ENCODE measurements at regions not wholly inside any gene's neighbourhood (a gene's known extent, or its start where the extent isn't known, plus 50 kb on each side); places are given as distances from the start of the nearest gene placed in this dataset.
A peak's percentile ranks its signal among the peaks of the same experiment; 100 is the strongest.

DNA sequence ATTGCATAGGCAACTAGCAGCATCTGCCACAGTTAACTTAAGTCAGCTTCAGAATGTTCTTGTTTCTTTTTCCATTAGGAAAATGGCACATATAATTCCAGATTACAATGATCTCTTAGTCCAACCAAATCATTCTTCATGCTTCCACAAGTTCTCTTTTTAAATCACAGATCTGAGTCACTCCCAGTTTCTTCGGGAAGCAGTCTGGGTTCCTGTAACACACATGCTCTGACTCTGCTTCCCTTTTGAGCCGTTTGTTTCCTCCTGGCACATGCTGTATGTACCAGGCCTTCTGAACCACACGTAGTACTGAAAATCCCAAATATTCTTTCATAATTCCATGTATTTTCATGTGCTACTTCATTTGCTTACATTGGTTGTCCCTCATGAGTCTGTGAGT lies 388.8 kb upstream of the PDE3A start (continued):
- TF ChIP-seq, protein P1, sequence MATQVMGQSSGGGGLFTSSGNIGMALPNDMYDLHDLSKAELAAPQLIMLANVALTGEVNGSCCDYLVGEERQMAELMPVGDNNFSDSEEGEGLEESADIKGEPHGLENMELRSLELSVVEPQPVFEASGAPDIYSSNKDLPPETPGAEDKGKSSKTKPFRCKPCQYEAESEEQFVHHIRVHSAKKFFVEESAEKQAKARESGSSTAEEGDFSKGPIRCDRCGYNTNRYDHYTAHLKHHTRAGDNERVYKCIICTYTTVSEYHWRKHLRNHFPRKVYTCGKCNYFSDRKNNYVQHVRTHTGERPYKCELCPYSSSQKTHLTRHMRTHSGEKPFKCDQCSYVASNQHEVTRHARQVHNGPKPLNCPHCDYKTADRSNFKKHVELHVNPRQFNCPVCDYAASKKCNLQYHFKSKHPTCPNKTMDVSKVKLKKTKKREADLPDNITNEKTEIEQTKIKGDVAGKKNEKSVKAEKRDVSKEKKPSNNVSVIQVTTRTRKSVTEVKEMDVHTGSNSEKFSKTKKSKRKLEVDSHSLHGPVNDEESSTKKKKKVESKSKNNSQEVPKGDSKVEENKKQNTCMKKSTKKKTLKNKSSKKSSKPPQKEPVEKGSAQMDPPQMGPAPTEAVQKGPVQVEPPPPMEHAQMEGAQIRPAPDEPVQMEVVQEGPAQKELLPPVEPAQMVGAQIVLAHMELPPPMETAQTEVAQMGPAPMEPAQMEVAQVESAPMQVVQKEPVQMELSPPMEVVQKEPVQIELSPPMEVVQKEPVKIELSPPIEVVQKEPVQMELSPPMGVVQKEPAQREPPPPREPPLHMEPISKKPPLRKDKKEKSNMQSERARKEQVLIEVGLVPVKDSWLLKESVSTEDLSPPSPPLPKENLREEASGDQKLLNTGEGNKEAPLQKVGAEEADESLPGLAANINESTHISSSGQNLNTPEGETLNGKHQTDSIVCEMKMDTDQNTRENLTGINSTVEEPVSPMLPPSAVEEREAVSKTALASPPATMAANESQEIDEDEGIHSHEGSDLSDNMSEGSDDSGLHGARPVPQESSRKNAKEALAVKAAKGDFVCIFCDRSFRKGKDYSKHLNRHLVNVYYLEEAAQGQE (IDR thresholded peaks at IDR 0.05): no peak
- TF ChIP-seq SP1 (IDR thresholded peaks at IDR 0.05): no peak
- no peak for TF ChIP-seq TAF1 (conservative IDR thresholded peaks at IDR 0.05)
- TF ChIP-seq HNF4G (IDR thresholded peaks at IDR 0.05): no peak
- no peak for TF ChIP-seq RAD21 (IDR thresholded peaks at IDR 0.05)
- TF ChIP-seq RXRA (IDR thresholded peaks at IDR 0.05): no peak
- TF ChIP-seq, protein P2, sequence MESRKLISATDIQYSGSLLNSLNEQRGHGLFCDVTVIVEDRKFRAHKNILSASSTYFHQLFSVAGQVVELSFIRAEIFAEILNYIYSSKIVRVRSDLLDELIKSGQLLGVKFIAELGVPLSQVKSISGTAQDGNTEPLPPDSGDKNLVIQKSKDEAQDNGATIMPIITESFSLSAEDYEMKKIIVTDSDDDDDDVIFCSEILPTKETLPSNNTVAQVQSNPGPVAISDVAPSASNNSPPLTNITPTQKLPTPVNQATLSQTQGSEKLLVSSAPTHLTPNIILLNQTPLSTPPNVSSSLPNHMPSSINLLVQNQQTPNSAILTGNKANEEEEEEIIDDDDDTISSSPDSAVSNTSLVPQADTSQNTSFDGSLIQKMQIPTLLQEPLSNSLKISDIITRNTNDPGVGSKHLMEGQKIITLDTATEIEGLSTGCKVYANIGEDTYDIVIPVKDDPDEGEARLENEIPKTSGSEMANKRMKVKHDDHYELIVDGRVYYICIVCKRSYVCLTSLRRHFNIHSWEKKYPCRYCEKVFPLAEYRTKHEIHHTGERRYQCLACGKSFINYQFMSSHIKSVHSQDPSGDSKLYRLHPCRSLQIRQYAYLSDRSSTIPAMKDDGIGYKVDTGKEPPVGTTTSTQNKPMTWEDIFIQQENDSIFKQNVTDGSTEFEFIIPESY (IDR thresholded peaks at IDR 0.05): no peak

DNA sequence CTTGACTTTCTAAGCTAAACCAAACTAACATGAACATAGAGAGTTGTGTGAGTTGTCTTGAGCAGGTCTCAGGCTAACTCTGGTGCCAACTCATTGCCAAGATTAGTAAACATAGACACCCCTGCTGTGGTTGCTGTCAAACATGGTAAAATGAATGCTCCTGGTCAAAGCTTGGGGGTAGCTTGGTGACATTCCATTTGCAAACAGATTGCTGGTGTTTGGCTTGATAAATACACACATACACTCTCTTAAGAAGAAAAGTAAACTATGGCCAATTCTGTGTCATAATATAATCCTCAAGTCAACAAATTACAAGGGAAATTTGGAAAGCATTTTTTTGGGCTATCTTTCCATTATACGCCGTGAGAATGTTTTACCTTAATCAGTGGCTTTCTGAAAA lies 386.4 kb upstream of the PDE3A start:
- no peak overlapping the region for H3K4me3 ChIP-seq (ENCODE audit: low read depth in 1 of 3, low read length in 3 of 3)
- no peaks in the 10 kb centered on the region for H3K9me3 ChIP-seq (ENCODE audit: control insufficient read depth in 4 of 4, low read length in 3 of 4)
- no peaks in the 10 kb centered on the region for H3K36me3 ChIP-seq (ENCODE audit: control insufficient read depth in 4 of 4, insufficient read depth in 3 of 4, low read depth in 1 of 4, low read length in 3 of 4)
- H3K4me1 ChIP-seq (ENCODE audit: control insufficient read depth in 4 of 4, insufficient read depth in 4 of 4, low read length in 3 of 4): no peaks in the 10 kb centered on the region
- H3K9ac ChIP-seq (ENCODE audit: low read depth in 1 of 2, low read length in 2 of 2): no peak overlapping the region
- no peak for DNase-seq (ENCODE audit: low spot score)
- WGBS: 94% methylated on average over 2 of the region's 2 CpGs
- TF ChIP-seq, protein P2 (IDR thresholded peaks at IDR 0.05): no peak
- no peak for TF ChIP-seq FOXA1 (IDR thresholded peaks at IDR 0.05)
- no peak for TF ChIP-seq HNF4G (IDR thresholded peaks at IDR 0.05)
- TF ChIP-seq RAD21 (IDR thresholded peaks at IDR 0.05): no peak
- TF ChIP-seq NR2F2 (IDR thresholded peaks at IDR 0.05): no peak
- TF ChIP-seq, protein P3, sequence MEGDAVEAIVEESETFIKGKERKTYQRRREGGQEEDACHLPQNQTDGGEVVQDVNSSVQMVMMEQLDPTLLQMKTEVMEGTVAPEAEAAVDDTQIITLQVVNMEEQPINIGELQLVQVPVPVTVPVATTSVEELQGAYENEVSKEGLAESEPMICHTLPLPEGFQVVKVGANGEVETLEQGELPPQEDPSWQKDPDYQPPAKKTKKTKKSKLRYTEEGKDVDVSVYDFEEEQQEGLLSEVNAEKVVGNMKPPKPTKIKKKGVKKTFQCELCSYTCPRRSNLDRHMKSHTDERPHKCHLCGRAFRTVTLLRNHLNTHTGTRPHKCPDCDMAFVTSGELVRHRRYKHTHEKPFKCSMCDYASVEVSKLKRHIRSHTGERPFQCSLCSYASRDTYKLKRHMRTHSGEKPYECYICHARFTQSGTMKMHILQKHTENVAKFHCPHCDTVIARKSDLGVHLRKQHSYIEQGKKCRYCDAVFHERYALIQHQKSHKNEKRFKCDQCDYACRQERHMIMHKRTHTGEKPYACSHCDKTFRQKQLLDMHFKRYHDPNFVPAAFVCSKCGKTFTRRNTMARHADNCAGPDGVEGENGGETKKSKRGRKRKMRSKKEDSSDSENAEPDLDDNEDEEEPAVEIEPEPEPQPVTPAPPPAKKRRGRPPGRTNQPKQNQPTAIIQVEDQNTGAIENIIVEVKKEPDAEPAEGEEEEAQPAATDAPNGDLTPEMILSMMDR (IDR thresholded peaks at IDR 0.05; ENCODE audit: low read depth, low read length, missing input control): no peak
- TF ChIP-seq JUND (IDR thresholded peaks at IDR 0.05): no peak
- no peaks in the 10 kb centered on the region for H3K27me3 ChIP-seq (ENCODE audit: control insufficient read depth in 4 of 4, insufficient read depth in 4 of 4, low read length in 3 of 4)
- no peak overlapping the region for H3K27ac ChIP-seq (ENCODE audit: low read depth in 1 of 2, low read length in 2 of 2)

DNA sequence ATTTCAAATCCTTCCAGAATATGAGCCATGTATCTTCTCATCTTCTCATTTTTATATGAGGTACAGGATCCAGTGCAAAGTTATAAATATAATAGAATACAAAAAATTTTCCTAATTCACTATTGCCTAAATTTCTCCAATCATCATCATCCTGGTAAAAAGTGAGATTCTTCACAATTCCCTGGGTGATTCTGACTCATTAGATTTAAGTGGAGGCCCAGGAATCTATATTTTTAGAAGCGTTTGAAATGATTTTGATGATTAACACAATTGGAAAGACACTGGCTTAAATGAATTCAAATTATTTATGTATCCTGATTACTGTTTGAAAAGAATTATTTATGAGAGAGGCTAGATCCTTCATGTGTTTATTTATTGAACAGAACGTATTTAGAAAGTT lies 380.3 kb upstream of the PDE3A start:
- peaks cover 3 to 10% (median 9%) of the 10 kb centered on the region in 4 donors for H3K4me1 ChIP-seq (ENCODE audit: control insufficient read depth in 4 of 4, insufficient read depth in 4 of 4, low read length in 3 of 4)
- peak overlapping the region in 1 of 2 donors; percentile 18 for H3K9ac ChIP-seq (ENCODE audit: low read depth in 1 of 2, low read length in 2 of 2)
- H3K9me3 ChIP-seq (ENCODE audit: control insufficient read depth in 4 of 4, low read length in 3 of 4): no peaks in the 10 kb centered on the region
- peak overlapping the region in 1 of 2 donors; percentile 56 for H3K27ac ChIP-seq (ENCODE audit: low read depth in 1 of 2, low read length in 2 of 2)
- no peak overlapping the region for H3K4me3 ChIP-seq (ENCODE audit: low read depth in 1 of 3, low read length in 3 of 3)
- no peaks in the 10 kb centered on the region for H3K27me3 ChIP-seq (ENCODE audit: control insufficient read depth in 4 of 4, insufficient read depth in 4 of 4, low read length in 3 of 4)
- WGBS: 43% methylated on average over 2 of the region's 2 CpGs
- no peak for DNase-seq (ENCODE audit: low spot score)
- no peaks in the 10 kb centered on the region for H3K36me3 ChIP-seq (ENCODE audit: control insufficient read depth in 4 of 4, insufficient read depth in 3 of 4, low read depth in 1 of 4, low read length in 3 of 4)
- no peak for TF ChIP-seq GABPA (IDR thresholded peaks at IDR 0.05 in 1 of 2, conservative IDR thresholded peaks at IDR 0.05 in 1 of 2)
- TF ChIP-seq, protein P4, sequence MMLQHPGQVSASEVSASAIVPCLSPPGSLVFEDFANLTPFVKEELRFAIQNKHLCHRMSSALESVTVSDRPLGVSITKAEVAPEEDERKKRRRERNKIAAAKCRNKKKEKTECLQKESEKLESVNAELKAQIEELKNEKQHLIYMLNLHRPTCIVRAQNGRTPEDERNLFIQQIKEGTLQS (IDR thresholded peaks at IDR 0.05): no peak
- TF ChIP-seq NR2F2 (IDR thresholded peaks at IDR 0.05): no peak
- TF ChIP-seq, protein P2 (IDR thresholded peaks at IDR 0.05): no peak
- TF ChIP-seq SP1 (IDR thresholded peaks at IDR 0.05): no peak
- TF ChIP-seq FOXA2 (IDR thresholded peaks at IDR 0.05): no peak
- TF ChIP-seq RXRA (IDR thresholded peaks at IDR 0.05): no peak
- TF ChIP-seq YY1 (IDR thresholded peaks at IDR 0.05): no peak
